ENCODE measurements at regions not wholly inside any gene's neighbourhood (a gene's known extent, or its start where the extent isn't known, plus 50 kb on each side); places are given as distances from the start of the nearest gene placed in this dataset.
"Not testable (repeated sequence)": the region's sequence is repeated elsewhere in the genome, so short reads cannot be mapped to it uniquely, and the experiment has no call there.

GRCh38 chr2:158866082-158866481 lies 71.0 kb downstream of the DAPL1 start:
- not testable (repeated sequence) for DNase-seq

GRCh38 chr2:158867531-158868191 lies 72.5 kb downstream of the DAPL1 start:
- not testable (repeated sequence) for DNase-seq

GRCh38 chr2:158868386-158868785 lies 73.3 kb downstream of the DAPL1 start:
- peak; percentile 80 for DNase-seq

DNA sequence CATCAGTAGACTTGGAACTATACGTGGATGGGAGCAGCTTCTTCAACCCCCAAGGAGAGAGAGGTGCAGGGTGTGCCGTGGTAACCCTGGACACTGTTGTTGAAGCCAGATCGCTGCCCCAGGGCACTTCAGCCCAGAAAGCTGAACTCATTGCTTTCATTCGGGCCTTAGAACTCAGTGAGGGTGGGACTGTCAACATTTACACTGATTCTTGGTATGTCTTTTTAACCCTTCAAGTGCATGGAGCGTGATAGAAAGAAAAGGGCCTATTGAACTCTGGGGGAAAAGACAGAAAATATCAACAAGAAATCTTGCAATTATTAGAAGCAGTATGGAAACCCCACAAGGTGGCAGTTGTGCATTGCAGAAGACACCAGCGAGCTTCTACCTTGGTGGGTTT lies 74.0 kb downstream of the DAPL1 start:
- not testable (repeated sequence) for DNase-seq

- not testable (repeated sequence) for DNase-seq
Measured at GRCh38 chr2:158869609-158870008, 74.5 kb downstream of the DAPL1 start.

GRCh38 chr2:158878003-158878402 lies 82.9 kb downstream of the DAPL1 start:
- no peak for DNase-seq

- no peak for DNase-seq
Measured at GRCh38 chr2:158879229-158879903, 84.2 kb downstream of the DAPL1 start.

DNA sequence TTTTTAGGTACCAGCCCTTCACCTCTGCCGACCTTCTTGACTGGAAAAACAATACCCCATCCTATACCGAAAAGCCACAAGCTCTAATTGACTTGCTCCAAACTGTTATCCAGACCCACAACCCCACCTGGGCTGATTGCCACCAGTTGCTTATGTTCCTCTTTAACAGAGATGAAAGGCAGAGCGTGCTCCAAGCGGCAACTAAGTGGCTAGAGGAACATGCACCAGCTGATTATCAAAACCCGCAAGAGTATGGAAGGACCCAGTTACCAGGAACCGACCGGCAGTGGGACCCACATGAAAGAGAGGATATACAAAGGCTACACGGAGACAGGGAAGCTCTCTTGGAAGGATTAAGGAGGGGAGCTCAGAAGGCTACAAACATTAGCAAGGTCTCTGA lies 86.1 kb upstream of the TANC1 start:
- no peak for DNase-seq

- DNase-seq = not testable (repeated sequence)
Measured at GRCh38 chr2:158884552-158884951, 83.9 kb upstream of the TANC1 start.

DNA sequence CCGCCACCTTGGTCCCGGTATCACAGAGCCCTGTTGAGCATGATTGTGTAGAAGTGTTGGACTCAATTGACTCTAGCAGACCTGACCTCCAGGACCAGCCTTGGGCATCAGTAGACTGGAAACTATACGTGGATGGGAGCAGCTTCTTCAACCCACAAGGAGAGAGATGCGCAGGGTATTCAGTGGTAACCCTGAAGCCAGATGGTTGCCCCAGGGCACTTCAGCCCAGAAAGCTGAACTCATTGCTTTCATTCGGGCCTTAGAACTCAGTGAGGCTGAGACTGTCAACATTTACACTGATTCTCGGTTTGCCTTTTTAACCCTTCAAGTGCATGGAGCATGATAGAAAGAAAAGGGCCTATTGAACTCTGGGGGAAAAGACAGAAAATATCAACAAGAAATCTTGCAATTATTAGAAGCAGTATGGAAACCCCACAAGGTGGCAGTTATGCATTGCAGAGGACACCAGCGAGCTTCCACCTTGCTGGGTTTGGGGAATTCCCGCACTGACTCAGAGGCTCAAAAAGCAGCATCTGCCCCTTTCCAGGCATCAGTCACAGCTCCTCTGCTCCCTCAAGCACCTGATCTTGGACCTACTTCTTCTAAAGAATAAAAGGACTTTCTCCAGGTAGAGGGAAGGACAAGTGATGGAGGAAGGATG lies 83.3 kb upstream of the TANC1 start:
- not testable (repeated sequence) for DNase-seq

DNA sequence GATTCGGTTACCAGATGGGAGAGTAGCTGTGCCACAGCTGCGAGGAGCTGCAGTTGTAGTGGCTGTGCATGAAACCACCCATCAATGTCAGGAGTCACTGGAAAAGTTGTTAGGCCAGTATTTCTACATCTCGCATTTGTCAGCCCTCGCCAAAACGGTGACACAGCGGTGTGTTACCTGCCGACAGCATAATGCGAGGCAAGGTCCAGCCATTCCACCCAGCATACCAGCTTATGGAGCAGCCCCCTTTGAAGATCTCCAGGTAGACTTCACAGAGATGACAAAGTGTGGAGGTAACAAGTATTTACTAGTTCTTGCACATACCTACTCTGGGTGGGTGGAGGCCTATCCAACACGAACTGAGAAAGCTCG lies 82.8 kb upstream of the TANC1 start:
- DNase-seq = peak; percentile 85

- DNase-seq = no peak
Measured at GRCh38 chr2:158889135-158889853, 79.1 kb upstream of the TANC1 start.

GRCh38 chr2:158890296-158890905 lies 78.0 kb upstream of the TANC1 start:
- no peak for DNase-seq

DNA sequence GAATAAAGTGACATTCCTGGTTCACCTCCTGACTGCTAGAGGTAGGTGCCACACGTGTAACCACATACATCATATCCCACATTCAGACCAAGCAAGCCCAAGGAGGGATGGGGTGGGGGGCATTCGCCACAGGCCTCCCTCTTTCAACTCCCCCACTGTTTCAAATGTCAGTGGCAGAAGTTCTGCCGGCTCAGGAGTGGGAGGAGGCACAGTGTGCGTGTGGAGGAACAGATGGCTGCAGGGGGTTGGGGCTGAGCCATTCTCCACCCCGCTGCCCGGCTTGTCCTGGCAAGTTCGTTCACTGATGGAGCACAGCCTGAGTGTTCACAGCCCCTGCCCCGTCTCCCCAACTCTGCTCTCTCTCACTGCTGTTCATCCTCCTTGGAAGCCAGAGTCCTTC lies 75.4 kb upstream of the TANC1 start:
- no peak for DNase-seq

- DNase-seq = no peak
Measured at GRCh38 chr2:158893474-158893873, 75.0 kb upstream of the TANC1 start.

- DNase-seq = no peak
Measured at GRCh38 chr2:158894078-158894477, 74.4 kb upstream of the TANC1 start.

DNA sequence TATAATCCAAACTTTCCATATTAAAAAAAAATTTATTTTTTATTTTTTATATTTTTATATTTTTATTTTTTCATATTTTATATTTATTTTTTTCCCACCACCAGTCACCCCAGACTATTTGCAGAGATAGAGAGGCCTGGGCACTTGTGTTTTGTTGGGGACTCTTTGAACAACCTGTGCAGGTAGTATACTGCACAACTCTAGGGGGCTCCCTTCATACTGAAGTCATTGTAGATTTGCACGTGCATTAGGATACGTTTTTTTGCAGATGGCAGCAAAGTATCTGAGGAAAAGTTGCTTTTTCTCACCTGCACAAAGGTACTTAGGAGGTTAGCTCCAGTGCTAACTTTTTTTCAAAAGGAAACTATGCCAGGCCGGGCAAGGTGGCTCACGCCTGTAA lies 73.9 kb upstream of the TANC1 start:
- DNase-seq = no peak

DNA sequence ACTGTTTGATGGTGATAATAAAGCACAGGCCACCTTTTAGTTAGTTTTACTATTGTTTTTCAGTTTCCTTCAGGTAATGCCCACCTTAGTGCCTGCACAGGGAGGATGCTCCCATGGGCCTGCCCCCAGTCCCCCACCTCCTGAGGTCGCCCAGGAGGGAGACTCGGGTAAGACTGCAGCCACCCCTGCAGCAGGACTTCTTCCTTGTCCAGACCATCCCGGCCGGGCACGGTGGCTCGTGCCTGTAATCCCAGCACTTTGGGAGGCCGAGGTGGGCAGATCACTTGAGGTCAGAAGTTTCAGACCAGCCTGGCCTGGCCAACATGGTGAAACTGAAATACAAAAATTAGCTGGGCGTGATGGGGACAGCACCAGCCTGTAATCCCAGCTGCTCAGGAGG lies 68.1 kb upstream of the TANC1 start:
- no peak for DNase-seq

DNA sequence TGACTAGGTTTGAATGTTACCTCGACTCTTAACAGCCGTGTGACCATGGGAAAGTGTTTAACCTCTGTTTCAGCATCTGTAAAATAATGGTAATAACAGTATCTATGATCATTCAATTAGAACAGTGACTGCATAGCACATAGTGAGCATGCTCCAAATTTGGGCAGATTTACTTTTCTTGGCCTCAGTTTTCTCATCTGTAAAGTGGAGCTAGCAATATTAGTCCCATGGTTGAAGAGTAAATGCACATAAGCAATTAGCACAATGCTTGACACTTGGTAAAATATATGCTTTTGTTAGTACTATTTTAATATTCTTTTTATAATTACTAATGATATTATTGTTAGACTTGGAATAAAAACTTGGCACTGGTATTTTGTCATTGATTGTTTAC lies 66.4 kb upstream of the TANC1 start:
- DNase-seq = no peak

- no peak for DNase-seq
Measured at GRCh38 chr2:158903711-158904405, 64.6 kb upstream of the TANC1 start.

- DNase-seq = peak; percentile 67
Measured at GRCh38 chr2:158904627-158905177, 63.7 kb upstream of the TANC1 start.

DNA sequence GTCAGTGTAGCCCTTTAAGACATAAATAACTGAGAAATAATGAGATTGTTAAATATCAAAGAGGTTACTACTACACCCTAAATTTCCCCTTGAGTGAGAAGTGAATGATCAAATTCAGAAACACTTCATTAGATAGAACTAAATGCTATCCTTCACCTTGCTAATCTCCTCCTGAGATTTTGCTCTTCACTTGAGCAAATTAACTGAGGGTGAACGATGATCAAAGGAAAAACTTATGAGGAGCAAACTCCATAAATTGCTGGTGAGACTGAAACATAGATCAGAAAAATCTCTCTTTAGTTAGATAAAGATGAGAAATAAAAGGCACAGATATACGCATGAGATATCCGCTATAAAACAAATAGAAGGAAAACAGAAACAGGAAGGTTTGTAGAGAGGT lies 63.1 kb upstream of the TANC1 start:
- no peak for DNase-seq
